RKO (cell line): ENCODE measurements at regions not wholly inside any gene's neighbourhood (a gene's known extent, or its start where the extent isn't known, plus 50 kb on each side); places are given as distances from the start of the nearest gene placed in this dataset.
"Not testable (repeated sequence)": the region's sequence is repeated elsewhere in the genome, so short reads cannot be mapped to it uniquely, and the experiment has no call there.

ENCODE experiments used
- DNase-seq: peaks from one replicate; pipeline ENCODE4 v3.0.0-alpha.2; 2016; ENCODE audit warnings: low spot score

- DNase-seq: no peak
Measured at GRCh38 chr6:170011204-170012036, 260.0 kb downstream of the ERMARD start.

GRCh38 chr6:170010665-170011203 is 259.3 kb downstream of the ERMARD start:
- DNase-seq: no peak

- DNase-seq: no peak
Measured at GRCh38 chr6:170008294-170008785, 256.9 kb downstream of the ERMARD start.

- no peak for DNase-seq
Measured at GRCh38 chr6:170007468-170008293, 256.3 kb downstream of the ERMARD start.

- DNase-seq: no peak
Measured at GRCh38 chr6:170006900-170007467, 255.6 kb downstream of the ERMARD start.

- DNase-seq: no peak
Measured at GRCh38 chr6:170006071-170006899, 254.9 kb downstream of the ERMARD start.

GRCh38 chr6:170005665-170006064 is 254.2 kb downstream of the ERMARD start:
- DNase-seq: no peak

GRCh38 chr6:170004585-170005210 is 253.3 kb downstream of the ERMARD start:
- DNase-seq: no peak

- DNase-seq: no peak
Measured at GRCh38 chr6:170003451-170004160, 252.2 kb downstream of the ERMARD start.

- no peak for DNase-seq
Measured at GRCh38 chr6:170003027-170003426, 251.6 kb downstream of the ERMARD start.

GRCh38 chr6:170001782-170002181 is 250.4 kb downstream of the ERMARD start:
- not testable (repeated sequence) for DNase-seq

GRCh38 chr6:170000071-170000843 is 248.8 kb downstream of the ERMARD start:
- DNase-seq: no peak

- DNase-seq: no peak
Measured at GRCh38 chr6:169999367-169999766, 247.9 kb downstream of the ERMARD start.

GRCh38 chr6:169998457-169998856 is 247.0 kb downstream of the ERMARD start:
- no peak for DNase-seq

- DNase-seq: no peak
Measured at GRCh38 chr6:169997930-169998218, 246.5 kb downstream of the ERMARD start.

- no peak for DNase-seq
Measured at GRCh38 chr6:169997187-169997929, 245.9 kb downstream of the ERMARD start.

- DNase-seq: no peak
Measured at GRCh38 chr6:169996378-169997051, 245.1 kb downstream of the ERMARD start.

- no peak for DNase-seq
Measured at GRCh38 chr6:169994739-169995138, 243.3 kb downstream of the ERMARD start.
